HG03521 (cell line): ENCODE measurements at regions not wholly inside any gene's neighbourhood (a gene's known extent, or its start where the extent isn't known, plus 50 kb on each side); places are given as distances from the start of the nearest gene placed in this dataset.
"Not testable (repeated sequence)": the region's sequence is repeated elsewhere in the genome, so short reads cannot be mapped to it uniquely, and the experiment has no call there.

Source experiments
- ATAC-seq: cut with Tn5 transposase; IDR thresholded peaks from one replicate; pipeline ENCODE4 v1.9.1; 2021; ENCODE audit warnings: mild to moderate bottlenecking, moderate library complexity; ENCODE audit not compliant: unreplicated experiment

- ATAC-seq = no peak
Measured at GRCh38 chr7:124643311-124643811, 122.2 kb downstream of the GPR37 start.

- ATAC-seq = no peak
Measured at GRCh38 chr7:124635416-124635815, 130.2 kb downstream of the GPR37 start.

- ATAC-seq = no peak
Measured at GRCh38 chr7:124633740-124634139, 131.9 kb downstream of the GPR37 start.

GRCh38 chr7:124630395-124630794 lies 135.2 kb downstream of the GPR37 start:
- no peak for ATAC-seq

GRCh38 chr7:124618871-124619270 lies 146.7 kb downstream of the GPR37 start:
- no peak for ATAC-seq

GRCh38 chr7:124618051-124618450 lies 147.5 kb downstream of the GPR37 start:
- ATAC-seq = not testable (repeated sequence)

GRCh38 chr7:124603066-124603465 lies 162.5 kb downstream of the GPR37 start:
- ATAC-seq = no peak

- ATAC-seq = no peak
Measured at GRCh38 chr7:124597509-124597908, 168.1 kb downstream of the GPR37 start.

- ATAC-seq = no peak
Measured at GRCh38 chr7:124596881-124597280, 168.7 kb downstream of the GPR37 start.

- ATAC-seq = no peak
Measured at GRCh38 chr7:124590814-124591213, 174.8 kb downstream of the GPR37 start.

GRCh38 chr7:124577256-124577655 lies 188.3 kb downstream of the GPR37 start:
- no peak for ATAC-seq

- no peak for ATAC-seq
Measured at GRCh38 chr7:124575176-124575575, 190.4 kb downstream of the GPR37 start.

- ATAC-seq = no peak
Measured at GRCh38 chr7:124570558-124570957, 195.0 kb downstream of the GPR37 start.

GRCh38 chr7:124566583-124566982 lies 199.0 kb downstream of the GPR37 start:
- no peak for ATAC-seq

- no peak for ATAC-seq
Measured at GRCh38 chr7:124557587-124557986, 208.0 kb downstream of the GPR37 start.

- no peak for ATAC-seq
Measured at GRCh38 chr7:124557101-124557500, 208.5 kb downstream of the GPR37 start.

- no peak for ATAC-seq
Measured at GRCh38 chr7:124553502-124553901, 212.1 kb downstream of the GPR37 start.

GRCh38 chr7:124552217-124552616 lies 213.4 kb downstream of the GPR37 start:
- ATAC-seq = no peak

GRCh38 chr7:124550036-124550435 lies 215.6 kb downstream of the GPR37 start:
- ATAC-seq = no peak

GRCh38 chr7:124542476-124542875 lies 223.1 kb downstream of the GPR37 start:
- no peak for ATAC-seq

GRCh38 chr7:124536156-124536762 lies 229.3 kb downstream of the GPR37 start:
- ATAC-seq = no peak

- no peak for ATAC-seq
Measured at GRCh38 chr7:124532166-124532565, 233.4 kb downstream of the GPR37 start.

- no peak for ATAC-seq
Measured at GRCh38 chr7:124516911-124517310, 248.7 kb downstream of the GPR37 start.
